D341Med (cell line): ENCODE measurements at regions not wholly inside any gene's neighbourhood (a gene's known extent, or its start where the extent isn't known, plus 50 kb on each side); places are given as distances from the start of the nearest gene placed in this dataset.
A peak's percentile ranks its signal among the peaks of the same experiment; 100 is the strongest.
"Not testable (repeated sequence)": the region's sequence is repeated elsewhere in the genome, so short reads cannot be mapped to it uniquely, and the experiment has no call there.

ENCODE experiments used
- DNase-seq: peaks from one replicate; pipeline ENCODE4 v3.0.0; 2012; ENCODE audit warnings: low spot score

GRCh38 chr7:67475293-67475692 lies 478.7 kb downstream of the TYW1 start:
- DNase-seq: no peak

- DNase-seq: no peak
These were observed 481.4 kb downstream of the TYW1 start for GRCh38 chr7:67478066-67478465.

GRCh38 chr7:67484244-67484751 lies 487.7 kb downstream of the TYW1 start:
- peak; percentile 79 for DNase-seq

- DNase-seq: no peak
These were observed 489.8 kb downstream of the TYW1 start for GRCh38 chr7:67486401-67486800.

- no peak for DNase-seq
These were observed 490.7 kb downstream of the TYW1 start for GRCh38 chr7:67487316-67487715.

- no peak for DNase-seq
These were observed 493.2 kb downstream of the TYW1 start for GRCh38 chr7:67489881-67490280.

GRCh38 chr7:67493366-67493765 lies 496.7 kb downstream of the TYW1 start:
- peak; percentile 86 for DNase-seq

GRCh38 chr7:67496589-67496988 lies 500.0 kb downstream of the TYW1 start:
- no peak for DNase-seq

- DNase-seq: not testable (repeated sequence)
These were observed 501.3 kb downstream of the TYW1 start for GRCh38 chr7:67497914-67498313.

- DNase-seq: no peak
These were observed 506.3 kb downstream of the TYW1 start for GRCh38 chr7:67502929-67503328.

GRCh38 chr7:67505449-67505848 lies 508.8 kb downstream of the TYW1 start:
- DNase-seq: no peak

- DNase-seq: peak; percentile 44
These were observed 515.8 kb downstream of the TYW1 start for GRCh38 chr7:67512481-67512880.

- DNase-seq: no peak
These were observed 521.9 kb downstream of the TYW1 start for GRCh38 chr7:67518580-67518979.

- DNase-seq: no peak
These were observed 522.5 kb downstream of the TYW1 start for GRCh38 chr7:67519171-67519570.

- no peak for DNase-seq
These were observed 525.9 kb downstream of the TYW1 start for GRCh38 chr7:67522504-67522903.

GRCh38 chr7:67523713-67524112 lies 527.1 kb downstream of the TYW1 start:
- DNase-seq: peak; percentile 82

- DNase-seq: no peak
These were observed 529.0 kb downstream of the TYW1 start for GRCh38 chr7:67525588-67525987.

- DNase-seq: no peak
These were observed 538.8 kb downstream of the TYW1 start for GRCh38 chr7:67535241-67535989.

GRCh38 chr7:67542916-67543315 lies 546.3 kb downstream of the TYW1 start:
- DNase-seq: no peak

- DNase-seq: no peak
These were observed 550.7 kb downstream of the TYW1 start for GRCh38 chr7:67547183-67547907.

- DNase-seq: no peak
These were observed 552.5 kb downstream of the TYW1 start for GRCh38 chr7:67549126-67549525.

- DNase-seq: no peak
These were observed 554.3 kb downstream of the TYW1 start for GRCh38 chr7:67550801-67551436.

GRCh38 chr7:67552738-67553137 lies 556.1 kb downstream of the TYW1 start:
- no peak for DNase-seq
